Naive thymus-derived CD4-positive, alpha-beta T cell (primary cell): ENCODE measurements at regions not wholly inside any gene's neighbourhood (a gene's known extent, or its start where the extent isn't known, plus 50 kb on each side); places are given as distances from the start of the nearest gene placed in this dataset.
A peak's percentile ranks its signal among the peaks of the same experiment; 100 is the strongest.

Experiments
- ATAC-seq: fragments of 150-1000 bp; cut with Tn5 transposase; 2 replicates; pipeline ENCODE4 v1.10.0; 2021; ENCODE audit warnings: mild to moderate bottlenecking, moderate library complexity
- CTCF ChIA-PET: fragments of 350-600 bp; sonication (Branson Sonifier 250); formaldehyde crosslinking; loops from one replicate; lab custom pipeline; 2021; ENCODE audit warnings: antibody characterized with exemption; lab: Charles Lee
- POLR2A ChIA-PET: fragments of 350-600 bp; sonication (Branson Sonifier 250); formaldehyde crosslinking; loops from one replicate; lab custom pipeline; 2021; ENCODE audit warnings: antibody characterized with exemption, inconsistent platforms; lab: Charles Lee
- DNase-seq, 9 donors: peaks; one replicate each; pipeline versions ENCODE4 v3.0.0 to v3.0.0-alpha.2; 2020 to 2022; ENCODE audit warnings: mixed read lengths in 1 of 9
- H3K27ac ChIP-seq: one replicate; pipeline ENCODE4 v1.7.0; 2013; ENCODE audit warnings: mild to moderate bottlenecking, low read depth, low read length, moderate library complexity
- H3K27me3 ChIP-seq, 2 donors: one replicate each; pipeline ENCODE4 v1.7.0; 2013; ENCODE audit warnings: low read length in 2 of 2, mild to moderate bottlenecking in 2 of 2, moderate library complexity in 2 of 2; ENCODE audit not compliant: control insufficient read depth in 2 of 2, insufficient read depth in 2 of 2
- H3K36me3 ChIP-seq, 3 experiments: 1 replicate in 2 of 3; 2 replicates in 1 of 3; pipeline ENCODE4 v1.7.0; 2013; ENCODE audit warnings: low read length in 3 of 3, mild to moderate bottlenecking in 3 of 3, moderate library complexity in 1 of 3; ENCODE audit not compliant: insufficient read depth in 3 of 3, control insufficient read depth in 2 of 3
- H3K4me1 ChIP-seq, 2 donors: one replicate each; pipeline ENCODE4 v1.7.0; 2013; ENCODE audit warnings: low read length in 2 of 2, mild to moderate bottlenecking in 2 of 2, moderate library complexity in 1 of 2; ENCODE audit not compliant: control insufficient read depth in 2 of 2, insufficient read depth in 2 of 2
- H3K4me3 ChIP-seq: 2 replicates; pipeline ENCODE4 v1.7.0; 2013; ENCODE audit warnings: mild to moderate bottlenecking, low read length
- H3K9me3 ChIP-seq, 3 experiments: 1 replicate in 2 of 3; 2 replicates in 1 of 3; pipeline ENCODE4 v1.7.0; 2013; ENCODE audit warnings: low read length in 3 of 3; ENCODE audit not compliant: control insufficient read depth in 2 of 3
- H3K27ac Mint-ChIP-seq, 9 donors: one replicate each; pipeline ENCODE4 v1.8.0; 2020 to 2022; ENCODE audit warnings: mixed read lengths in 9 of 9, mild to moderate bottlenecking in 8 of 9, moderate library complexity in 5 of 9, inconsistent platforms in 2 of 9
- H3K27me3 Mint-ChIP-seq, 5 donors: one replicate each; pipeline ENCODE4 v1.8.0; 2021 to 2022; ENCODE audit warnings: mixed read lengths in 5 of 5, mild to moderate bottlenecking in 1 of 5
- H3K36me3 Mint-ChIP-seq, 5 donors: one replicate each; pipeline ENCODE4 v1.8.0; 2020 to 2022; ENCODE audit warnings: mixed read lengths in 5 of 5, mild to moderate bottlenecking in 3 of 5, inconsistent platforms in 1 of 5
- H3K4me1 Mint-ChIP-seq, 7 donors: one replicate each; pipeline ENCODE4 v1.8.0; 2020 to 2022; ENCODE audit warnings: mixed read lengths in 7 of 7, mild to moderate bottlenecking in 3 of 7, inconsistent platforms in 1 of 7
- H3K4me3 Mint-ChIP-seq, 10 donors: one replicate each; pipeline ENCODE4 v1.8.0; 2020 to 2022; ENCODE audit warnings: mild to moderate bottlenecking in 10 of 10, mixed read lengths in 10 of 10, moderate library complexity in 6 of 10, inconsistent platforms in 2 of 10
- H3K9me3 Mint-ChIP-seq, 11 donors: one replicate each; pipeline ENCODE4 v1.8.0; 2020 to 2022; ENCODE audit warnings: mixed read lengths in 11 of 11, mild to moderate bottlenecking in 4 of 11, inconsistent platforms in 1 of 11, moderate library complexity in 1 of 11
- intact Hi-C, 2 donors: fragments of 100-400 bp; cut with micrococcal nuclease; formaldehyde crosslinking; loops; one replicate each; pipeline ENCODE4 v1.15.1; 2023

DNA sequence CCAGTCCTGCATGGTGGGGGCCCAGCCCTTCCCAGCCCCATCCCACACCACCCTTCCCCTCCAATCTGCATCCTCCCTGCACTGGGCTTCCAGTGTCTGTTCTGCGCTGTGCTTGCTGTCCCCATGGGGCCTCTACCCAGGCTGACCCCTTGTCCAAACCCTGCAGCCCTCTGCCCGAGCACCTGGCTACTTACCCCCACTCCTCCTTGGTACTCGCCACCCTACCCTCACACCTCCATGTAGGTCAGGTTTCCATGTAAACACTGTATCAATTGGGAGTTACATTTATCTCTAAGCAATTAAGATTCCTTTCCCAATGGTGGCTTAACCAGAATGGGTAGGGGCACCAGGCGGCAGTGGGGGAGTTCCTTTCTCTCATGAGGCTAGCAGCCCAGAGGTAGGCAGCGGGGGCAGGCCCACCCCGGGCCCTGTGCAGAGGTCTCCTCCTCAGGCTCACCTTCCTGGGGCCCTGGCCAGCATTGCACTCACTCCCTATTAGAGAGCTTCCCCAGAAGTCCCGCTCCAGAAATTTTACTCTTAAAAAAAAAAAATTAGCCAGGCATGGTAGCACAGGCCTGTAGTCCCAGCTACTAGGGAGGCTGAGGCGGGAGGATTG, 76.6 kb upstream of the CCND2 start:
- no peak overlapping the region for H3K4me3 ChIP-seq
- POLR2A ChIA-PET = no interaction called here
- DNase-seq (no peak), ATAC-seq (no peak)
- no peaks in the 10 kb centered on the region for H3K27me3 ChIP-seq
- Mint-ChIP-seq H3K9me3 (no peaks in the 10 kb centered on the region), H3K4me1 (peaks cover 0 to 15% (median 0%) of the 10 kb centered on the region in 7 donors), H3K4me3 (no peak overlapping the region), H3K27me3 (peaks cover 0 to 6% (median 0%) of the 10 kb centered on the region in 5 donors), H3K27ac (peak overlapping the region in 1 of 9 donors; percentile 18), H3K36me3 (no peaks in the 10 kb centered on the region)
- CTCF ChIA-PET = no interaction called here
- intact Hi-C loops = no loop called here
- H3K9me3 ChIP-seq = no peaks in the 10 kb centered on the region
- H3K36me3 ChIP-seq = no peaks in the 10 kb centered on the region
- H3K27ac ChIP-seq = no peak overlapping the region
- no peaks in the 10 kb centered on the region for H3K4me1 ChIP-seq

DNA sequence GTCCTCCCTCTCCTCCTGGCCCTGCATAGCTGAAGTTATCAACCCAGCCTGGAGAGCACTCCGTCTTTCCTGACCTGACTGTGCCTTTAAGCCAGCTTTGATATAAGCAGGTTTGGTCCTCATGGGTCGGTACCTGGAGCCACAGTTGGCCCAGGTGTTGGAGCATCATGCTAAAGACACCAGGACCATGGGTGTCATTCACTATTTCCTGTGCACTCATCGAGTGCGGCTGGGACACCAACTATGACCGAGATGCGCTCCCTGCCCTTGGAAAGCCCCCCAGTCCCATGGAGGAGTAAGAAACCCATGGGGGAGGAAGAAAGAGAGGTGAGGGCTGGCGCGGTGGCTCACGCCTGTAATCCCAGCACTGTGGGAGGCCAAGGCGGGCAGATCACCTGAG, 78.9 kb upstream of the CCND2 start:
- Mint-ChIP-seq H3K36me3 (no peaks in the 10 kb centered on the region), H3K4me3 (no peak overlapping the region), H3K9me3 (no peaks in the 10 kb centered on the region), H3K4me1 (peaks cover 0 to 14% (median 0%) of the 10 kb centered on the region in 7 donors), H3K27me3 (no peaks in the 10 kb centered on the region), H3K27ac (no peak overlapping the region)
- no peak for ATAC-seq
- Histone ChIP-seq H3K4me1 (no peaks in the 10 kb centered on the region), H3K27me3 (no peaks in the 10 kb centered on the region), H3K27ac (no peak overlapping the region), H3K4me3 (no peak overlapping the region), H3K9me3 (no peaks in the 10 kb centered on the region), H3K36me3 (no peaks in the 10 kb centered on the region)
- intact Hi-C loops = no loop called here
- POLR2A ChIA-PET = no interaction called here
- DNase-seq = no peak
- CTCF ChIA-PET = no interaction called here

DNA sequence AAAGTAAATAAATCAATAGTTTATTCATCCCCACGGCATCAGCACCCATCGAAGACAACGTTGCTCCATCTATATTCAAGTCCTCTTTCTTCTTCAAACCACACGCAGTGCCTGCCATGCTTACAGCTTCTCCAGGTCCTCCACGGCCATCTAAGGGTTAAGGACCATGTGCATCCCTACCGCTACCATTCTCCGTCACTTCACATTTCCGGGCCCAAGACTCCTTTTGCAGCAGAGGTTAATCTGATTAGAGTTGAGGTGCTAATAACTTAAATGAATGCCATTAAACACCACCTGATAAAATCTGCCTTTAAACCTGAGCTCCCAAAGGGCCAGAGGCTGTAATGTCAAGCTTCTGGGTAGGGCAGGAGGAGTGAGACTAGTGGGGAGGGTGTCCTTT, 79.7 kb upstream of the CCND2 start:
- ATAC-seq (no peak), DNase-seq (no peak)
- CTCF ChIA-PET = no interaction called here

DNA sequence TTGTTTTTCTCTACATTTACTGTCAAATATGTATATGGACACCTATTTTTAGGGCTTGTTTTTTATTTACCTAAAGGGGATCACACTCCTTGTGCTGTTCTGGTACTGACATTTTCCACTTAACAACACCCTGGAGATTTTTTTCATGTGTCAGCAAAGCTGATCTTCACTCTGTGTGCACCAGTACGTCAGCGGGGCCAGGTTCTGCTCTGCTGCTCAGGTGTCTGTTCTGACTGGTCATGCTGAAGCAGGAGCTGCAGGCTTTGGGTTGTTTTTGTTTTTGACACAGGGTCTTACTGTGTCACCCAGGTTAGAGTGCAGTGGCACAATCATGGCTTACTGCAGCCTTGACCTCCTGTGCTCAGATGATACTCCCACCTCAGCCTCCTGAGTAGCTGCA, 81.9 kb upstream of the CCND2 start:
- H3K4me3 Mint-ChIP-seq = no peak overlapping the region
- no peak overlapping the region for H3K27ac Mint-ChIP-seq
- Histone ChIP-seq H3K36me3 (no peaks in the 10 kb centered on the region), H3K9me3 (no peaks in the 10 kb centered on the region), H3K27ac (no peak overlapping the region), H3K4me1 (no peaks in the 10 kb centered on the region), H3K4me3 (no peak overlapping the region), H3K27me3 (no peaks in the 10 kb centered on the region)
- H3K9me3 Mint-ChIP-seq = peaks cover 0 to 2% (median 0%) of the 10 kb centered on the region in 11 donors
- H3K27me3 Mint-ChIP-seq = no peaks in the 10 kb centered on the region
- CTCF ChIA-PET = interaction anchor here (0.6 to 1.0 kb wide), 2 partner anchors 26 to 84 kb away, joined by 3 read pairs; no protein-coding TSS in a partner anchor
- POLR2A ChIA-PET = no interaction called here
- intact Hi-C loops = no loop called here
- no peak for DNase-seq
- H3K36me3 Mint-ChIP-seq = no peaks in the 10 kb centered on the region
- no peaks in the 10 kb centered on the region for H3K4me1 Mint-ChIP-seq
- no peak for ATAC-seq

More for the DNA sequence above, 79.7 kb upstream of the CCND2 start:
- Histone ChIP-seq H3K36me3 (no peaks in the 10 kb centered on the region), H3K9me3 (no peaks in the 10 kb centered on the region), H3K4me1 (no peaks in the 10 kb centered on the region), H3K27me3 (no peaks in the 10 kb centered on the region), H3K4me3 (no peak overlapping the region), H3K27ac (no peak overlapping the region)
- Mint-ChIP-seq H3K4me3 (no peak overlapping the region), H3K27me3 (no peaks in the 10 kb centered on the region), H3K4me1 (peaks cover 0 to 9% (median 0%) of the 10 kb centered on the region in 7 donors), H3K9me3 (no peaks in the 10 kb centered on the region), H3K27ac (no peak overlapping the region), H3K36me3 (no peaks in the 10 kb centered on the region)
- intact Hi-C loops = no loop called here
- POLR2A ChIA-PET = interaction anchor here (0.7 kb wide), 1 partner anchor 45 kb away, joined by 3 read pairs; no protein-coding TSS in a partner anchor

DNA sequence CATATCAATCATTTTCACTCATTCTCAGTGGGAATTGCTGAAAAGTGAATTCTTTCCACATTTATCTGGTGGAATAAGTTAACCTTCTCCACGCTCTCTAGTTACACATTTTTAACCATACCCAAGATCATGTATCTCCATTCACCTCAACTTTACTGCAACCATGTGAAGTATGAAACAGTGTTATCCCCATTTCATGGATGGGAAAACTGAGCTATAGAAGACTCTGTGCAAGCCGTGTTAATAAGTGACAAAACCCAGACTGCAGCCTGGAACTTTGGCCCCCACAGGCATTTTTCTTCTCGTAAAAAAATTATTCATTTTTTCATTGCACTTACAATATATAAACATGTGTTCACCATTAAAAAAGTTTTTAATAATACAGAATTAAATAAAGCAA, 82.4 kb upstream of the CCND2 start:
- Histone ChIP-seq H3K9me3 (no peaks in the 10 kb centered on the region), H3K27ac (no peak overlapping the region), H3K4me1 (no peaks in the 10 kb centered on the region), H3K4me3 (no peak overlapping the region), H3K36me3 (no peaks in the 10 kb centered on the region), H3K27me3 (no peaks in the 10 kb centered on the region)
- intact Hi-C loops = no loop called here
- H3K4me1 Mint-ChIP-seq = no peaks in the 10 kb centered on the region
- ATAC-seq = no peak
- H3K4me3 Mint-ChIP-seq = no peak overlapping the region
- no peak for DNase-seq
- ChIA-PET POLR2A (no interaction called here), CTCF (interaction anchor here (1.0 kb wide), 1 partner anchor 84 kb away, joined by 3 read pairs; no protein-coding TSS in a partner anchor)
- no peaks in the 10 kb centered on the region for H3K27me3 Mint-ChIP-seq
- no peaks in the 10 kb centered on the region for H3K36me3 Mint-ChIP-seq
- H3K9me3 Mint-ChIP-seq = peaks cover 0 to 2% (median 0%) of the 10 kb centered on the region in 11 donors
- no peak overlapping the region for H3K27ac Mint-ChIP-seq

DNA sequence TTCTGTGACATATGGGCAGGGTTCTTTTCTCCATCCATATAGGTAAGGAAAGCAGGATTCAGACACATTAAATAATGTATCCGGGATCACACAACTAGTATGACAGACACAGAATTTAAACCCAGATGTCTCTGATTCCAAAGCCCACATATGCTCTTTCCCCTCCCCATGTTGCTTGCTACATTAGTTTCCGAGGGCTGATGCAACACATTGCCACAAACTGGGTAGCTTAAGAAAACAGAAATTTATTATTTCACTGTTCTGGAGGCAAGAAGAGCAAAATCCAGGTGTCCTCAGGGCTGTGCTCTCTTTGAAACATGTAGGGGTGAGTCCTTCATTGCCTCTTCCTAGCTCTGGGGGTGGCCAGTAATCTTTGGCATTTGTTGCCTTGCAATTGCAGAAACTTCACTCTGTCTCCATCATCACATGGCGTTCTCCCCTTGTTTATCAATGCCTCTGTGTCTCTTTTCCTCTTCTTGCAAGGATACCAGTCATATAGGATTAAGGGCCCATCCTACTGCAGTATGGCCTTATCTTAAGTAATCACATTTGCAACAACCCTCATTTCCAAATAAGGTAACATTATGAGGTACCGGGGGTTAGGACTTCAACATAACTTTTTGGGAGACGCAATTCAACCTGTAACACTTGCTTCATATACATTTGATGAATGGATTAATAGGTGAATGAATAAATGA, 83.0 kb upstream of the CCND2 start:
- ChIA-PET POLR2A (no interaction called here), CTCF (no interaction called here)
- ATAC-seq (no peak), DNase-seq (no peak)
- Mint-ChIP-seq H3K27me3 (peaks cover 0 to 3% (median 0%) of the 10 kb centered on the region in 5 donors), H3K4me3 (no peak overlapping the region), H3K4me1 (no peaks in the 10 kb centered on the region), H3K9me3 (peaks cover 0 to 2% (median 0%) of the 10 kb centered on the region in 11 donors), H3K36me3 (no peaks in the 10 kb centered on the region), H3K27ac (no peak overlapping the region)
- H3K36me3 ChIP-seq = no peaks in the 10 kb centered on the region
- no peaks in the 10 kb centered on the region for H3K4me1 ChIP-seq
- H3K4me3 ChIP-seq = no peak overlapping the region
- H3K9me3 ChIP-seq = no peaks in the 10 kb centered on the region
- no peaks in the 10 kb centered on the region for H3K27me3 ChIP-seq
- no peak overlapping the region for H3K27ac ChIP-seq
- intact Hi-C loops = no loop called here

DNA sequence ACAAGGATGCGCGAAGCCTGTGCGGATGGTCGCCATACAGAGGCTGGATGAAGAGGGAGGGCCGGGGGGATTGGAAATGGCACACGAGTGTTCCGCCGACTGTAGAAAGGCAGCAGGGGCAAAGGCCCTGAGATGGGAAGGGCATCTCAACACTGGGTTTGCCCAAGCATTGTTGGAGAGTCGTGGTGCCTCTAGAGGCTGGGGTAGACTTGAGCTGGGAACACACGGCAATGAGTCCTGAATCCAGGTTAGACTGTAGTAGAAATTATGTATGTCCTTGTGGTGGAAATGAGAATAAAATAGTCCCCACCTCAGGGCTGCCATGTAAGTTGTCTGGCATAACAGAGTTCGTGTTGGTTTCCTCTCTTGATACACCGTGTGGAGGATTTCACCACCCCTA, 83.8 kb upstream of the CCND2 start:
- H3K27ac ChIP-seq = no peak overlapping the region
- intact Hi-C loops = no loop called here
- POLR2A ChIA-PET = no interaction called here
- no peak for DNase-seq
- H3K9me3 ChIP-seq = no peaks in the 10 kb centered on the region
- Mint-ChIP-seq H3K27me3 (peaks cover 0 to 6% (median 0%) of the 10 kb centered on the region in 5 donors), H3K4me1 (no peaks in the 10 kb centered on the region), H3K27ac (no peak overlapping the region), H3K9me3 (peaks cover 0 to 2% (median 0%) of the 10 kb centered on the region in 11 donors), H3K36me3 (no peaks in the 10 kb centered on the region), H3K4me3 (no peak overlapping the region)
- ATAC-seq = no peak
- H3K27me3 ChIP-seq = no peaks in the 10 kb centered on the region
- no peaks in the 10 kb centered on the region for H3K4me1 ChIP-seq
- CTCF ChIA-PET = no interaction called here
- H3K36me3 ChIP-seq = no peaks in the 10 kb centered on the region
- H3K4me3 ChIP-seq = no peak overlapping the region
